Panc1 (cell line): ENCODE measurements at regions not wholly inside any gene's neighbourhood (a gene's known extent, or its start where the extent isn't known, plus 50 kb on each side); places are given as distances from the start of the nearest gene placed in this dataset.

Source experiments
- ATAC-seq: fragments of 200-7000 bp; cut with Tn5 transposase; 2 replicates; pipeline ENCODE4 v1.9.1; 2020; ENCODE audit warnings: mild to moderate bottlenecking, moderate library complexity
- BruUV-seq: library from RNA; stranded (reverse); fragments of 400-500 nt; replicated peaks from 2 replicates; lab custom pipeline; 2021; lab: Mats Ljungman, UMichigan
- CTCF ChIA-PET: fragments of 300-600 bp; sonication (Branson Sonifier 250); formaldehyde crosslinking; loops from one replicate; lab custom pipeline; 2022; ENCODE audit warnings: antibody characterized with exemption; lab: Charles Lee
- POLR2A ChIA-PET: fragments of 300-600 bp; sonication (Branson Sonifier 250); formaldehyde crosslinking; loops from one replicate; lab custom pipeline; 2022; ENCODE audit warnings: antibody characterized with exemption; lab: Charles Lee
- DNase-seq: peaks from one replicate; pipeline ENCODE4 v3.0.0-alpha.2; 2010; ENCODE audit warnings: low read depth, low spot score
- H3K27ac ChIP-seq: 2 replicates; pipeline ENCODE4 v1.5.1; 2011; ENCODE audit warnings: mild to moderate bottlenecking, low read length, inconsistent platforms
- H3K27me3 ChIP-seq: fragments of 200-500 bp; sonication (Bioruptor generic); 2 replicates; pipeline ENCODE4 v1.6.0; 2014; ENCODE audit warnings: low read length, inconsistent platforms; ENCODE audit not compliant: control insufficient read depth, insufficient read depth
- H3K36me3 ChIP-seq: fragments of 200-500 bp; sonication (Bioruptor generic); 2 replicates; pipeline ENCODE4 v1.5.1; 2014; ENCODE audit warnings: inconsistent platforms, mild to moderate bottlenecking, low read length, moderate library complexity; ENCODE audit not compliant: control insufficient read depth, insufficient read depth
- H3K4me1 ChIP-seq: 2 replicates; pipeline ENCODE4 v1.5.1; 2011; ENCODE audit warnings: inconsistent platforms, mild to moderate bottlenecking, low read length, moderate library complexity; ENCODE audit not compliant: control insufficient read depth, insufficient read depth
- H3K4me3 ChIP-seq, 2 experiments: 2 replicates each; pipeline ENCODE4 v1.5.1; 2011 to 2012; ENCODE audit warnings: low read depth in 2 of 2, low read length in 2 of 2, mild to moderate bottlenecking in 2 of 2, inconsistent platforms in 1 of 2, moderate library complexity in 1 of 2
- H3K9me3 ChIP-seq: fragments of 200-500 bp; sonication (Bioruptor generic); 2 replicates; pipeline ENCODE4 v1.5.1; 2014; ENCODE audit warnings: low read depth, mild to moderate bottlenecking, inconsistent platforms, low read length, moderate library complexity; ENCODE audit not compliant: control insufficient read depth, insufficient read depth
- CTCF ChIP-seq: fragments of 450-650 bp; IDR thresholded peaks from 2 replicates; pipeline ENCODE4 v1.5.1; 2017; ENCODE audit warnings: mild to moderate bottlenecking
- POLR2AphosphoS5 ChIP-seq: IDR thresholded peaks from 2 replicates; pipeline ENCODE4 v1.6.1; 2012; ENCODE audit warnings: mild to moderate bottlenecking, low read depth, low read length, moderate library complexity
- REST ChIP-seq, 2 experiments: IDR thresholded peaks; 2 replicates each; pipeline ENCODE4 v1.6.1; 2011 to 2012; ENCODE audit warnings: low read depth in 2 of 2, control low read depth in 1 of 2, low read length in 1 of 2, mild to moderate bottlenecking in 1 of 2, moderate library complexity in 1 of 2; ENCODE audit not compliant: insufficient read depth in 1 of 2
- SIN3A ChIP-seq: IDR thresholded peaks from 2 replicates; pipeline ENCODE4 v1.6.1; 2012; ENCODE audit warnings: low read depth, mild to moderate bottlenecking, low read length, moderate library complexity, borderline replicate concordance; ENCODE audit not compliant: insufficient read depth
- TCF7L2 ChIP-seq: IDR thresholded peaks from 2 replicates; pipeline ENCODE4 v1.6.1; 2011; ENCODE audit warnings: mild to moderate bottlenecking, low read depth, low read length, inconsistent platforms
- in situ Hi-C: cut with HindIII; loops from 2 replicates; pipeline ENCODE4 v1.10.0; 2016; ENCODE audit warnings: low sequenced_read_pairs, low pct_unique_long_range_greater_than_20kb
- intact Hi-C: fragments of 100-400 bp; cut with micrococcal nuclease; formaldehyde crosslinking; loops from one replicate; pipeline ENCODE4 v1.10.0; 2022; ENCODE audit not compliant: unreplicated experiment

GRCh38 chr5:118628660-118629354 lies 359.5 kb downstream of the DTWD2 start:
- in situ Hi-C loops, result no loop called here
- no TSS peak for BruUV-seq
- no peak for DNase-seq
- intact Hi-C loops, result no loop called here
- Histone ChIP-seq H3K4me1 (no peaks in the 10 kb centered on the region), H3K27ac (no peak overlapping the region), H3K9me3 (no peaks in the 10 kb centered on the region), H3K4me3 (no peak overlapping the region), H3K36me3 (no peaks in the 10 kb centered on the region), H3K27me3 (no peaks in the 10 kb centered on the region)
- ATAC-seq, result no peak
- no peak for TF ChIP-seq TCF7L2
- no peak for TF ChIP-seq POLR2AphosphoS5
- no peak for TF ChIP-seq REST (IDR thresholded peaks at IDR 0.05; ENCODE audit: insufficient read depth in 1 of 2, low read depth in 2 of 2, low read length in 1 of 2)
- TF ChIP-seq SIN3A, result no peak
- ChIA-PET POLR2A (interaction anchor here (0.6 kb wide), 1 partner anchor 53 kb away, joined by 3 read pairs; no protein-coding TSS in a partner anchor), CTCF (no interaction called here)

- Histone ChIP-seq H3K4me3 (no peak overlapping the region), H3K9me3 (no peaks in the 10 kb centered on the region), H3K27me3 (no peaks in the 10 kb centered on the region), H3K36me3 (no peaks in the 10 kb centered on the region), H3K27ac (no peak overlapping the region), H3K4me1 (no peaks in the 10 kb centered on the region)
- DNase-seq (no peak), ATAC-seq (no peak)
- CTCF ChIA-PET, result no interaction called here
- BruUV-seq, result no TSS peak
- TF ChIP-seq POLR2AphosphoS5 (no peak), CTCF (no peak), TCF7L2 (no peak), REST (IDR thresholded peaks at IDR 0.05; ENCODE audit: insufficient read depth in 1 of 2, low read depth in 2 of 2, low read length in 1 of 2) (no peak), SIN3A (no peak)
- POLR2A ChIA-PET, result no interaction called here
- in situ Hi-C loops, result no loop called here
- intact Hi-C loops, result no loop called here
Observed at GRCh38 chr5:118620233-118620632, 368.1 kb downstream of the DTWD2 start.
